ENCODE measurements at regions not wholly inside any gene's neighbourhood (a gene's known extent, or its start where the extent isn't known, plus 50 kb on each side); places are given as distances from the start of the nearest gene placed in this dataset.

- no peak for DNase-seq (ENCODE audit: low read depth)
These were observed 420.9 kb upstream of the ATP2B1 start for GRCh38 chr12:90129366-90130030.

- no peak for DNase-seq (ENCODE audit: low read depth)
These were observed 419.9 kb upstream of the ATP2B1 start for GRCh38 chr12:90128526-90128925.

- DNase-seq (ENCODE audit: low read depth) = no peak
These were observed 417.5 kb upstream of the ATP2B1 start for GRCh38 chr12:90126125-90126524.

- DNase-seq (ENCODE audit: low read depth) = no peak
These were observed 416.3 kb upstream of the ATP2B1 start for GRCh38 chr12:90124914-90125313.

GRCh38 chr12:90124289-90124688, 415.7 kb upstream of the ATP2B1 start:
- DNase-seq (ENCODE audit: low read depth) = no peak

GRCh38 chr12:90122681-90123080, 414.0 kb upstream of the ATP2B1 start:
- no peak for DNase-seq (ENCODE audit: low read depth)

GRCh38 chr12:90120627-90121026, 412.0 kb upstream of the ATP2B1 start:
- no peak for DNase-seq (ENCODE audit: low read depth)

- DNase-seq (ENCODE audit: low read depth) = no peak
These were observed 404.0 kb upstream of the ATP2B1 start for GRCh38 chr12:90112666-90113065.

- no peak for DNase-seq (ENCODE audit: low read depth)
These were observed 403.3 kb upstream of the ATP2B1 start for GRCh38 chr12:90111791-90112580.

- no peak for DNase-seq (ENCODE audit: low read depth)
These were observed 397.9 kb upstream of the ATP2B1 start for GRCh38 chr12:90106568-90106967.

GRCh38 chr12:90102957-90103652, 394.5 kb upstream of the ATP2B1 start:
- DNase-seq (ENCODE audit: low read depth) = no peak

- DNase-seq (ENCODE audit: low read depth) = no peak
These were observed 391.9 kb upstream of the ATP2B1 start for GRCh38 chr12:90100579-90100978.

GRCh38 chr12:90099288-90099687, 390.6 kb upstream of the ATP2B1 start:
- DNase-seq (ENCODE audit: low read depth) = no peak

GRCh38 chr12:90098132-90098779, 389.6 kb upstream of the ATP2B1 start:
- DNase-seq (ENCODE audit: low read depth) = no peak

GRCh38 chr12:90091809-90092208, 383.2 kb upstream of the ATP2B1 start:
- no peak for DNase-seq (ENCODE audit: low read depth)

- no peak for DNase-seq (ENCODE audit: low read depth)
These were observed 382.5 kb upstream of the ATP2B1 start for GRCh38 chr12:90090929-90091651.

GRCh38 chr12:90086281-90086680, 377.6 kb upstream of the ATP2B1 start:
- no peak for DNase-seq (ENCODE audit: low read depth)

- no peak for DNase-seq (ENCODE audit: low read depth)
These were observed 377.0 kb upstream of the ATP2B1 start for GRCh38 chr12:90085494-90086274.

- DNase-seq (ENCODE audit: low read depth) = no peak
These were observed 375.4 kb upstream of the ATP2B1 start for GRCh38 chr12:90084018-90084417.

- no peak for DNase-seq (ENCODE audit: low read depth)
These were observed 372.0 kb upstream of the ATP2B1 start for GRCh38 chr12:90080616-90081015.

All from T follicular helper cell (primary cell).